DMS79 treated with DMSO at 0.1 percent for 48 hours (cell line): ENCODE measurements at regions not wholly inside any gene's neighbourhood (a gene's known extent, or its start where the extent isn't known, plus 50 kb on each side); places are given as distances from the start of the nearest gene placed in this dataset.
"Not testable (repeated sequence)": the region's sequence is repeated elsewhere in the genome, so short reads cannot be mapped to it uniquely, and the experiment has no call there.

Experiments used
- DNase-seq: peaks from one replicate; lab custom pipeline; 2025; lab: John Stamatoyannopoulos, UW

DNA sequence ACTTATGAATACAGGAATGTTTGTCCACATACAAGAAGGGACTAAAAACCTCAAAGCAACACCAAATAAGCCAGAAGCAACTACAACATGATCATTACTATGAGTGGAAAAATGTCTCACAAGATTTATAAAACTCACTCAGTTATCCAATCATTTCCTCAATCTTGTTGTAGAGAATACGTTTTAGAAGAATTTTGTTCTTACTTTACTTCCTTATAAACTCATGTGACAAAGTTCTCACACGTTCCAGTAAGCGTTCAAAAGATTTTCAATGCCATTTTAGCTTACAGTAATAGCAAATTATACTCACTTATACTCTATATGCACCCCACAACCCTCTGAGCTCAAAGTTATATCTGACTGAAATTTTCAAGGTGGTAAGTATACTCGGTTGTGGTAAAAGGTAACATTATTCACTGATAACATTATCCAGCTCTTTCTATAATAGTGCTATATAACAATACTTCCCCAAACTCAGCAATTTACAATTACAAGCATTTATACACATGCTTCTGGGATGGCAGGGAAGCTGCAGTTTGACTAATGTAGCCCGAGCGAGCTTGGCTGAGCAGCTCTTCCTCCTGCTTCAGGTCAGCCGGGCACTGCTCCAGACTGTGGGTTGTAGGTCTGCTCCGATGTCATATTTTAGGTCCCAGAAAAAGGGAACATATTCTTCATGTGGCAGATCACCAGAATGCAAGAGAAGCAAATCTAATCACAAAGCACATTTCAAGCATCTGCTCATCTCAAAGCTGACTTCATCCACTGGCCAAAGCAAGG is 226.3 kb downstream of the RCHY1 start:
- no peak for DNase-seq

- DNase-seq, result no peak
These were observed 228.4 kb downstream of the RCHY1 start for GRCh38 chr4:75285837-75286236.

DNA sequence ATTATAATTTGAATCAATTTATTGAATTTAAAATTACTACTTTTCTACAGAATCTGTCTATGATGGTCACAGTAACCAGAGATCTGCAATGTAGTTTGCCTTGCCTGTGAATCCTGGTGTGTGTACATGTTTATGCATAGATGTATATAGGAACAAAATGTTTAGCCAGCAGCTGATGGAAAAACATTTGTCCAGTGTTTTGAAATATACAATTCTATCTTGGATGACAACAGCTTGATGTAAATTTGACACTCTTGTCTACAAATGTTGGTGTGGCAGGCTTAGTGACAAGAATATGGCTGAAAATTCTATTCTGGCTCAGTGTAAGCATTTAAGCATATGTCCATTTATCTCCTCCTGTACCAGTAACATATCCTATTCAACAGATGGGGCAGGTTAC is 229.4 kb downstream of the RCHY1 start:
- no peak for DNase-seq

DNA sequence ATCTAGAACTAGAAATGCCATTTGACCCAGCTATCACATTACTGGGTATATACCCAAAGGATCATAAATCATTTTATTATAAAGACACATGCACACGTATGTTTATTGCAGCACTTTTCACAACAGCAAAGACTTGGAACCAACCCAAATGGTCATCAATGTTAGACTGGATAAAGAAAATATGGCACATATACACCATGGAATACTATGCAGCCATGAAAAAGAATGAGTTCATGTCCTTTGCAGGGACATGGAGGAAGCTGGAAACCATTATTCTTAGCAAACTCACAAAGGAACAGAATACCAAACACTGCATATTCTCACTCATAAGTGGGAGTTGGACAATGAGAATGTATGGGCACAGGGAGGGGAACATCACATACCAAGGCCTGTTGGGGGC is 233.7 kb downstream of the RCHY1 start:
- DNase-seq, result not testable (repeated sequence)

- no peak for DNase-seq
These were observed 254.9 kb downstream of the RCHY1 start for GRCh38 chr4:75259306-75259705.

DNA sequence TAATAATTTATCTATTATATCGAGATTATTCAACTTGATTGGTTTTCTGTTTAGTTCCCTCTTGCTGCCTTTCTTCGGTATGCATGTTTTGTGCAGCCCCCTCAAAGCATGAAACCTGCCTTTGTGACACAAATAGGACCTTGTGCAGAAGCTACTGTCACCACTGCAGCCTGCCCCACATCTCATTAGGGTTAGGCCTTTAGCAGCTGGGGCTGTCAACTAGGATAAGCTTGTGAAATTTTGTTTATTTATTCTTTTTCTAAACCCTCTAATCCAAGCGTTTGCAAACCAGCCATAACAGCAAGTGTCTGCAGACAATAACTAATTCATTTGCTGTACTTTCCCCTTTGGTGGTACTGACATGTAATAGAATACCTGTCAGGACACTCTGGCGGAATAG is 258.9 kb downstream of the RCHY1 start:
- DNase-seq, result no peak

GRCh38 chr4:75254745-75255144 is 259.5 kb downstream of the RCHY1 start:
- no peak for DNase-seq

- not testable (repeated sequence) for DNase-seq
These were observed 261.1 kb downstream of the RCHY1 start for GRCh38 chr4:75253094-75253493.

DNA sequence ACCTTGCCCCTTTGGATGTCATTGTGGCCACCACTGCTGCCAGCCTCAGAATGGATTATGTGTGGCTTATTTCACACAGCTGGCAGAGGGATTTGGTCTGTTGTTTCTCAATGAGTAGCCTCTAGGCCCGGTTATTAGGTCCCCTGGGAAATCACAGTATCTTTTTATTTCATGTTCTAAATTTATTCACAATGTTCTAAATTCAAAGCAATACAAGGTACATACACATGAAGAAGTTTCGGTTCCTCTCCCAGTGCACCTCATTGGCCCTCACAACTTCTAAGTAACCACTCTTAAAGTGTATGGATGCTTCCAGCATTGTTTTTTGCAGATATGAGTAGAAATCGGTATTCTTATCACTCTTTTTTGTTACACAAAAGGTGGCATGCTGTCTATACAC is 262.7 kb downstream of the RCHY1 start:
- DNase-seq, result no peak

- no peak for DNase-seq
These were observed 264.5 kb downstream of the RCHY1 start for GRCh38 chr4:75249739-75250138.

GRCh38 chr4:75248770-75249407 is 265.3 kb downstream of the RCHY1 start:
- no peak for DNase-seq

GRCh38 chr4:75244325-75244724 is 269.9 kb downstream of the RCHY1 start:
- no peak for DNase-seq

DNA sequence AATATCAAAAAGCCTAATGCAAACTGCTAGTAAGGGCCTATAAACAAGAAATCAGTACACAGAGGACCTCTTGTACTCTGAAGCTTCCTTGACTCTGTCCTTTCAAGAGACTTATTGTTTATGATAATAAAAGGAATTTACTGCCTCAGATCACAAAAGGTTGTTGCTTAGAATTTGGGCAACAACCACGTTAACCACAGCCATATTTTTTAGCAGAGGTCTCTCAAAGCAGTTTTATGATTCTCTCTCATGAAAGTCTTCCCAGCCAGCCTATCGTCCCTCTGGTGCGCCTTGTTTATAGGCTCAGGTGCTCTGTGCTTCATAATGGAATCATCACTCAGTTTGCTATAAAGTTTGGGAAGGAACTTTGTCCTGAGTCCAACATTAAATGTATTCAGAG is 270.6 kb downstream of the RCHY1 start:
- DNase-seq, result no peak

- no peak for DNase-seq
These were observed 278.7 kb downstream of the RCHY1 start for GRCh38 chr4:75235359-75235951.

GRCh38 chr4:75232546-75232945 is 281.7 kb downstream of the RCHY1 start:
- no peak for DNase-seq

- no peak for DNase-seq
These were observed 284.2 kb downstream of the RCHY1 start for GRCh38 chr4:75229806-75230570.

GRCh38 chr4:75213480-75213879 is 280.6 kb downstream of the PARM1 start:
- DNase-seq, result no peak

DNA sequence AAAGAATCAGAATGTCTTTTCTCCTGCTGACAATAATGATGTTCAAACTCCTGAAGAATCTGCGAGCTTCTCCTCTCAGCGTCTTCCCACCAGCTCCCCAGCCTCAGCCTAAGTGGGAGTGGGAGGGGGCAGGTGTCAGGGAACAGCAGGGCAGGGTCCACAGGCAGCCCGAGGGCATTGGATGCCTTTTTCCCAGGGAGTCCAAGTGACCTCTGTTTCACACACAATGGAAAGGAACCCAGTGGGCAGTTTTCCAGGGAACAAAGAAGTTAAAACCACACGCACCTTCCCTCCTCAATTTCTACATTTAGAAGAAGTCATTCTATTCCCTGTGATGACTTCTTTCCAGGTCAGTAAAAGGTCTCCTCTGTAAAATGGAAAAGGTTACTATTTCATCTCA is 278.5 kb downstream of the PARM1 start:
- DNase-seq, result no peak

DNA sequence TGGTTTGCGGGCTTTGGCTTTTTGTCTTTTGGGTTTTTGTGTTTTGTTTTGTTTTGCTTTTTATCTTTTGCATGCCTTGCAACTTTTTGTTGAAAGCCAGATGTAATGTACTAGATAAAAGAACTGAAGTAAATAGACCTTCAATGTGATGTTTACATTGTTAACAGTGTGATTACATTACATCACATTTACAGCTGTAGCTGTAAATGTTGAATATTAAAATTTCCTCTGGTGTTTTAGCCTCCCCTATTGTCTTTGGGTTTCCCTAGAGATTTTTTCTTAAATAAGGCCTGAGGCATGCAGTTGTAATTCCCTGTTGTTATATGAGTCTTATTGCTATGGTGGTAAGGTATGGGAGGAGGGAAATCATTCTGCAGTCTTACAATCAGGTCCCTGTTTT is 275.0 kb downstream of the PARM1 start:
- DNase-seq, result no peak

DNA sequence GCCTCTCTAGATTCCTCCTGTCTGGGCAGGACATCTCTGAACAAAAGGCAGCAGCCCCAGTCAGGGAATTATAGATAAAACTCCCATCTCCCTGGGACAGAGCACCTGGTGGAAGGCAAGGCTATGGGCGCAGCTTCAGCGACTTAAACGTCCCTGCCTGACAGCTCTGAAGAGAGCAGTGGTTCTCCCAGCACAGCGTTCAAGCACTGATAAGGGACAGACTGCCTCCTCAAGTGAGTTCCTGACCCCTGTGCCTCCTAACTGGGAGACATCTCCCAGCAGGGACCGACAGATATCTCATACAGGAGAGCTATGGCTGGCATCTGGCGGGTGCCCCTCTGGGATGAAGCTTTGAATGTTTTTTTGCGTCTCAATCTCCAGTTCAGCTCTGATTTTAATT is 262.2 kb downstream of the PARM1 start:
- DNase-seq, result no peak

DNA sequence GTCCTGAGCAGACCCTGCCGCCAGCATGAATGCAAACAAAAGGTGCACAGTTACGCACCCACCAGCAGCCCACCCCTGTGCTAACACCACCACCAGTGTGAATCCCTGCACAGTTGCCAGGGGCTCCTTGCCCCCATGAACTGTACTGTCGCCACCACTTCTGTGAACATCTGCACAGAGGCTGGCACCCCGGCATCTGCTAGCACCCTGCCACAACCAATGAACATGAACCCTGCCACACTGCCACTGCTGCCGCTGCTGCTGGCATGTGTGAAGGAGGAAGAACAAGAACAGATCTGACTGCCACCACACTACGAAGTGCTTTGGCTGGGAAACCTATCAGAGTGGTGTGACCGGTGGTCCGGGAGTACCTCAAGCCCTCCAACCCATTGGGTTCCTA is 261.3 kb downstream of the PARM1 start:
- no peak for DNase-seq

DNA sequence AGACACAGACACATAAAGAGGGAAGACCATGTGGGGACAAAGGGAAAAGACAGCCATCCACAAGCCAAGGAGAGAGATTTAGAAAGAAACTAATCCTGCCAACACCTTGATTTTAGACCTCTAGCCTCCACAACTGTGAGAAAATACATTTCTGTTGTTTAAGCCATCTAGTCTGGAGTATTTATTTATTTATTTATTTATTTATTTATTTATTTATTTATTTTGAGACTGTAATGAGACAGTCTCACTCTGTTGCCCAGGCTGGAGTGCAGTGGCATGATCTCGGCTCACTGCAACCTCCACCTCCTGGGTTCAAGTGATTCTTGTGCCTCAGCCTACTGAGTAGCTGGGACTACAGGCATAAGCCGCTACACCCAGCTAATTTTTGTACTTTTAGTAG is 259.3 kb downstream of the PARM1 start:
- DNase-seq, result not testable (repeated sequence)
